ENCODE measurements at regions not wholly inside any gene's neighbourhood (a gene's known extent, or its start where the extent isn't known, plus 50 kb on each side); places are given as distances from the start of the nearest gene placed in this dataset.

- Histone ChIP-seq H3K4me3 (ENCODE audit: low read depth, low read length, poor library complexity, severe bottlenecking) (no peak overlapping the region), H2AFZ (ENCODE audit: low read length) (no peak overlapping the region), H3K4me1 (ENCODE audit: insufficient read depth, low read length, severe bottlenecking) (peaks cover 10% of the 10 kb centered on the region), H3K9ac (ENCODE audit: low read length) (no peak overlapping the region), H3F3A (ENCODE audit: insufficient read depth, low read length) (no peaks in the 10 kb centered on the region), H3K9me3 (ENCODE audit: low read length) (no peaks in the 10 kb centered on the region), H4K20me1 (ENCODE audit: insufficient read depth, low read length) (no peaks in the 10 kb centered on the region), H3K36me3 (ENCODE audit: insufficient read depth, low read length) (no peaks in the 10 kb centered on the region), H3K27me3 (ENCODE audit: insufficient read depth, low read length) (no peaks in the 10 kb centered on the region), H3K79me2 (ENCODE audit: insufficient read depth, low read length) (no peaks in the 10 kb centered on the region), H3K9me2 (ENCODE audit: low read depth, low read length) (no peaks in the 10 kb centered on the region), H3K4me2 (ENCODE audit: low read length) (no peak overlapping the region), H3K27ac (ENCODE audit: low read depth, low read length, poor library complexity, severe bottlenecking) (no peak overlapping the region)
- no peak for TF ChIP-seq EZH2 (IDR thresholded peaks at IDR 0.05; ENCODE audit: borderline replicate concordance, low read length)
- no peak for TF ChIP-seq CTCF (IDR thresholded peaks at IDR 0.05; ENCODE audit: low read length)
Observed at GRCh38 chr1:118326960-118327629, 142.1 kb upstream of the SPAG17 start.

- Histone ChIP-seq H2AFZ (ENCODE audit: low read length) (no peak overlapping the region), H3K4me2 (ENCODE audit: low read length) (no peak overlapping the region)
Observed at GRCh38 chr1:118325550-118326225, 140.7 kb upstream of the SPAG17 start.

GRCh38 chr1:118323246-118323645 is 138.2 kb upstream of the SPAG17 start:
- no peak overlapping the region for H3K4me2 ChIP-seq (ENCODE audit: low read length)
- H3K27me3 ChIP-seq (ENCODE audit: insufficient read depth, low read length) = no peaks in the 10 kb centered on the region
- H3K79me2 ChIP-seq (ENCODE audit: insufficient read depth, low read length) = no peaks in the 10 kb centered on the region
- H3K36me3 ChIP-seq (ENCODE audit: insufficient read depth, low read length) = no peaks in the 10 kb centered on the region
- H3K4me1 ChIP-seq (ENCODE audit: insufficient read depth, low read length, severe bottlenecking) = peaks cover 13% of the 10 kb centered on the region
- H4K20me1 ChIP-seq (ENCODE audit: insufficient read depth, low read length) = no peaks in the 10 kb centered on the region
- H3K4me3 ChIP-seq (ENCODE audit: low read depth, low read length, poor library complexity, severe bottlenecking) = no peak overlapping the region
- TF ChIP-seq EZH2 (IDR thresholded peaks at IDR 0.05; ENCODE audit: borderline replicate concordance, low read length) = no peak
- TF ChIP-seq CTCF (IDR thresholded peaks at IDR 0.05; ENCODE audit: low read length) = no peak
- no peak overlapping the region for H3K9ac ChIP-seq (ENCODE audit: low read length)
- H3K9me3 ChIP-seq (ENCODE audit: low read length) = no peaks in the 10 kb centered on the region
- H3K27ac ChIP-seq (ENCODE audit: low read depth, low read length, poor library complexity, severe bottlenecking) = no peak overlapping the region
- no peaks in the 10 kb centered on the region for H3K9me2 ChIP-seq (ENCODE audit: low read depth, low read length)
- H2AFZ ChIP-seq (ENCODE audit: low read length) = no peak overlapping the region
- H3F3A ChIP-seq (ENCODE audit: insufficient read depth, low read length) = no peaks in the 10 kb centered on the region

More at GRCh38 chr1:118325550-118326225, 140.7 kb upstream of the SPAG17 start:
- Histone ChIP-seq H3K4me3 (ENCODE audit: low read depth, low read length, poor library complexity, severe bottlenecking) (no peak overlapping the region), H3K27ac (ENCODE audit: low read depth, low read length, poor library complexity, severe bottlenecking) (no peak overlapping the region), H3F3A (ENCODE audit: insufficient read depth, low read length) (no peaks in the 10 kb centered on the region), H3K9me2 (ENCODE audit: low read depth, low read length) (no peaks in the 10 kb centered on the region), H3K36me3 (ENCODE audit: insufficient read depth, low read length) (no peaks in the 10 kb centered on the region), H3K27me3 (ENCODE audit: insufficient read depth, low read length) (no peaks in the 10 kb centered on the region), H3K4me1 (ENCODE audit: insufficient read depth, low read length, severe bottlenecking) (peaks cover 13% of the 10 kb centered on the region), H4K20me1 (ENCODE audit: insufficient read depth, low read length) (no peaks in the 10 kb centered on the region), H3K79me2 (ENCODE audit: insufficient read depth, low read length) (no peaks in the 10 kb centered on the region), H3K9me3 (ENCODE audit: low read length) (no peaks in the 10 kb centered on the region), H3K9ac (ENCODE audit: low read length) (no peak overlapping the region)
- no peak for TF ChIP-seq CTCF (IDR thresholded peaks at IDR 0.05; ENCODE audit: low read length)
- no peak for TF ChIP-seq EZH2 (IDR thresholded peaks at IDR 0.05; ENCODE audit: borderline replicate concordance, low read length)
